Stimulated activated CD4-positive, alpha-beta T cell treated with anti-CD3 and anti-CD28 coated beads, Interleukin-4, amount 100 ng/mL, for 24 hours (primary cell): ENCODE measurements at regions not wholly inside any gene's neighbourhood (a gene's known extent, or its start where the extent isn't known, plus 50 kb on each side); places are given as distances from the start of the nearest gene placed in this dataset.

Experiments
- DNase-seq: peaks from one replicate; pipeline ENCODE4 v3.0.0-alpha.2; 2020

GRCh38 chr1:228979325-228979699 is 244.0 kb downstream of the RHOU start:
- no peak for DNase-seq

DNA sequence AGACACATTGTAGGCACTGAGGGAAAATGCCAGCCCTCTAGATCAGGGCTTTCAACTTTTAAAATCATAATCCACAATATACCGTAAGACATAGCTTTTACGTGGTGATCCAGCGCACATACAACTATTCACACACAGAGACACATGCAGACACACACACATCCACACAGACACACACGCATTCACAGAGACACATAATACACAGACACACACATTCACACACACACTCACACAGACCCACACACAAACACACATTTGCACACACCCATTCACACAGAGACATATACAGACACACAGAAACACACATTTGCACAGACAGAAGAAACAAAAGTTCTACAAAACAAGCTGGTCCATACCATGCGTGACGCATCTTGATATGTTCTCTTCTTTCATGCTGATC is 244.5 kb downstream of the RHOU start:
- DNase-seq = no peak

DNA sequence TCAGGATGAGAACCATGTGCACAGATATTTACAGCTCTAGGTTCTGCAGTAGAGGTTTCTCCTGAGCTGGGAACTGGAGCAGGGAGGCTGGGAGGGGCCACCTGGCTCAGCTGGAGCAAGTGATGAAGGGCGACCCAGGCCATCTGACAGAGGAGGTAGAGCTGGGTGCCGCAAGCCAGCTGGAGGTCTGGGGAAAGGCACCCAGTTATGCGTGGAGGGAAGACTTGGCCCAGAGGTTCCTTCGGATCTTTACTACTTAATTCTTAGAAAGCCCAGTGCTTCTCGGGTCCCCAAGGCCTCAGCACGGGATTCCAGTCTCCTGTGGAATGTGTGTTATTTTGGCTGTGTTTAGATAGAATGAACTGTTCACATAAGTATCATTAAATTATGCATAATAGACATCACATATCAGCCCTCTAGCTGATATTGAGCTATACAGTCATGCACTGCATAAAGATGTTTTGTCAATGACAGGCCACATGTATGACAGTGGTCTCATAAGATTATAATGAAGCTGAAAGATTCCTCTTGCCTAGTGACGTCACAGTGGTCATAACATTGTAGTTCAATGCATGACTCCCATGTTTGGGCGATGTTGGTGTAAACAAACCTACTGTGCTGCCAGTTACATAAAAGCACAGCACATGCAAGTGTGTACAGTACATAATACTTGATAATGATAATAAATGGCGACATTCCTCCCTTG is 245.1 kb downstream of the RHOU start:
- no peak for DNase-seq

GRCh38 chr1:228982637-228983036 is 247.4 kb downstream of the RHOU start:
- DNase-seq = no peak

DNA sequence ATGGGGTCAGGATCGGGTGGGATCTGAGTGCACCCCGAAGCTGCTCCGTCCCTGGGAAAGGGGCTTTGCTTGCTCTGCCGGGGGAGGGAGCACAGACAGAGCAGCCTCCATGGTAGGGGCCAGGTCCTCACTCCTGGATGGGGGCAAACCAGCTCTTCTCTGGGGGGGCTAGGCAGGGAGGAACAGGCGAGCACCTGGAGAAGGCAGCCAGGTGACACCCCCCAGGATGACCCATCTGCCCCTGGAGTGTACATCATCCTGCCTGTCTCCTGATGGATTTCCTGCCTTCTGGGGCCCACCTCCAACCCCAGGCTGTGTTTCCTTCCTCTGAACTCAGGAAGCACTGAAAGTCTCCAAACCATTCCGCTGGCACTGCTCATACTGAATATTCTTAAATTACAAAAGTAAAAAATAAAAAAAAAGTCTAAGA is 248.0 kb downstream of the RHOU start:
- DNase-seq = no peak

DNA sequence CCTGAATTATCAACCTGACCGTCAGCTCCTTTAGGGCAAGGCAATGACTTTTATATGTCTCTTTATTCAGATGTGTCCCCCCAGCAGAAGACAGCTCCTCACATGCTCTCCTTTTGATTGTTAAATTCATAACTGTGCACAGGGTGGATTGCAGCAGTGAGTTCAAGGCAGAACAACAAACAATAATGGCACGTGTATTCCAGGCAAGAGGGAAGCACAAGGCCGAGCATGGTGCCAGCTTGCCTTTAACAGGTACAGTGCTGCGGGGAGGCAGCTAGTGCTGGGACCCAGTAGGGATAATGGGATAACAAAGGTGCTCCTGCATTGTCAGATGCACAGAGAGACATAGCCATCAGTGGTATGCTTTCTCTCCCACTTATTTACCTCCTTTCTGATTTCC is 248.4 kb downstream of the RHOU start:
- DNase-seq = no peak

DNA sequence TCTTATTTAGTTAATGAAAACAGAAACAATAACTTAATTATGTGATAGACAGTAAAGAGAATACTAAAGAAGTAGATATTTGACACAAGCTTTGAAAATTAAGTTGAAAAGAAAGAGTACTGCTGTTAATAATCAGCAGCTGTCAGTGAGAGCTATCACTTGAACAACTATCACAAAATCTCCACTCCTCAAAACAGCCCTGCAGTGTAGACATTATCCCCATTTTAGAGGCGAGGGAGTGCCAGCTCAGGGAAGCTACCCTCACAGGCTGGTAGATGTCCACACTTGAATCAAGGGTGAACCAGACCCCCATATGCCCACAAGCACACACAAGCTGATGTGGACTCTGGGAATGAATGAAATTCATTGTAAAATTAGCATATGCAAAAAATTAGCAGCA is 248.8 kb downstream of the RHOU start:
- no peak for DNase-seq

- DNase-seq = no peak
Observed at GRCh38 chr1:228984646-228985631, 249.7 kb downstream of the RHOU start.

- no peak for DNase-seq
Observed at GRCh38 chr1:228985661-228986060, 250.4 kb downstream of the RHOU start.

DNA sequence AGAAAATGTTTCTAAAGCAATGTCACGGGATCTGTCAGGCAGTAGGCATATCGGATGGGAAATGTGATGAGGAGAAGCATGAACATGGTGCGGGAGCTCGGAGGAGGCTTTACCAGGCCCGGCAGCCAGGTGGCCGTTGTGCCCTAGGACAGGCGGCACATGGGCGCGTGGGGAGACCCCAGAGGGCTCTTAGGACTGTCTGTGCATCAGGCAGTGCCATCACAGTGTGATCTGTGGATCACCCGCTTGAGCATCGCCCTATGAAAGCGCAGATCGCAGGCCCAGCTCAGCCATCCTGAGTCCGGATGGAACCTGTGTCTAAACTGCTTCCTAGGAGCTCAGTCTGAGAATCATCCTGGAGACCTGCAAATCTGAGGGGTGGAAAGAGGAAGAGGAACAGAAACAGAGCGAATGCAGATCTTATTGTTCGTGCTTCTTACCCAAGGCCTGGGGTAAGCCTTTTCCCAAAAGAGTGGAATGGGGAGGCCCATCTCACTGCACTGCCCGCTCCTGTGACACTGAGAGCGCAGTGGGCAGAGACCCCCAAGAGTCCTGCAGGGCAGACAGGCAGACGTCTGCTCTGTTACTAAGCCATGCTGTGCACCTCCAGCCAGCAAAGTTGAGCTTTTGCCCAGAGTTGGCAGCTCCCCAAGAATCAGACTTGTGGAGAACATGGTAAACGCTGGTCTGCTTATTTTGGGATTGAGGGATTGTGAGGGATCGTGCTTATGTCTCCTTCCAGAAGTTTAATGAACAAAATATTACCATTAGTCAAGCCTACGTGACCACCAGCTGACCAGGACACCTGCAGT is 251.0 kb downstream of the RHOU start:
- no peak for DNase-seq

- no peak for DNase-seq
Observed at GRCh38 chr1:228987286-228987685, 252.0 kb downstream of the RHOU start.

DNA sequence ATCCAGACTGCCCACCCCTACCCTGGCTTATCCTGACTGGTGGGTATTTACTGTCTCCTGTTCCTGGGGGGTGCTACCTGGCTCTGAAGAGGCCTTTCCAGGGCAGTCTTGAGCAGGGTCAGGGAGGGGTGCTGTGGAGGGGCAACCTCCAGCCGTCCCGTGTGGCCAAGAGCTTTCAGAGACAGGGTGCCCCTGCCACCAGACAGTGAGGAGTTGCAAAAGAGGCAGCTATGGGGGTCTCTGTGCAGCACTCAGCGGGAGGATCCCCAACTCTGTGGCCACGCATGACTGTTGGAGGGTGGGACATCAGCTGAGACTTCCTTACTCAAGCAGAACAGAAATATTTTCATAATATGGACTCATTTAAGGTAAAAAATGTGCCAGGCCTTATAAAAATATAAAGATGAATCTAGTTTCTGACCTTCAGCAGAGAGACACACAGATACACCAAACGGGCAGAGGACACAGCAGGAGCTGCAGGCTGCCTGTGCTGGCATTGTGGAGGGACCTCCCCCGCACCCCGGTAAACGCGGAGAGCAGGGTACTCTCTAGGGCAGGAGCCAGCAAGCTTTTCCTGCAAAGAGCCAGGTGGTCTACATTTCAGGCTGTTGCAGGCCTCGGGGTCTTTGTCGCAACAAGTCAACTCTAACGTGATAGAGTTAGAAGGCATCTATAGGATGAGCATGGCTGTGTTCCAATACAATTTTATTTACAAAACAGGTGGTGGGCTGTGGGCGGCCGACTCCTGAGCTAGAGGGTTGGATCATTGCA is 252.6 kb downstream of the RHOU start:
- no peak for DNase-seq

DNA sequence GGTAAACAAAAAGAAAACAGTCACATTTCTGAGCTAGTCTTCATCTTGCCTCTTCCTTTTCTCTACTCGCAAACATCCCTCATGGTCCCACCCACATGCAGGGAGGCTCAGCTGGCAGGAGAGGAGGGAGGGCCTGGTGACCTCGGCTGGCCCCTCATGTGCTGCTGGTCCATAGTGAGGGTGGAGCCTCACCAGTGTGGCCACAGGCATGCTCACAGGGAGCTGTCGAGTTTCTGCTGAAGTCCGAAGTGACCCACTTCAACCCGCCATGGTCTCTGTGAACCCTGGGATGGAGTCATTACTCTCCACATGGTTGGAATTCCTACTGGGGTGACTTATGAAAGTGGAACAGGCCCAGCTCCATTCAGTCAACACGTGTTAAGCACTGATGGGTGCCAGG is 253.4 kb downstream of the RHOU start:
- no peak for DNase-seq

DNA sequence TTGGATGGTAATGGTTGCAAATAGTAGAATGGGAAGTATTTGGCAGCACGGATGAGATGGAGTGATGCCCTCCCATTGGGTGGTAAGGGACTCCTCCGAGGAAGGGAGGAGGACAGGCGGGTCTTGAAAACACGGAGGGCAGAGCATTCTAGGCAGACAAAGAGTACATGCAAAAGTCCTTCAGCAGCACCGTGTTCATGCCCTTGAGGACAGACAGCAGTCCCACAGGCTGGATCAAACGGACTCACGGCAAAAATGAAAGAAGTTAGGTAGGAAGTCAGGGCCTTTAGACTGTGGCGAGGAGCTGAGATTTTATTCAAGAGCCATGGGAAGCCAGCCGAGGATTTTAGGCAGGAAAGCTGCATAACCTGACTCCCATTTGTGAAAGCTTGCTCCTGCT is 253.9 kb downstream of the RHOU start:
- DNase-seq = no peak

- no peak for DNase-seq
Observed at GRCh38 chr1:228989676-228989991, 254.4 kb downstream of the RHOU start.

DNA sequence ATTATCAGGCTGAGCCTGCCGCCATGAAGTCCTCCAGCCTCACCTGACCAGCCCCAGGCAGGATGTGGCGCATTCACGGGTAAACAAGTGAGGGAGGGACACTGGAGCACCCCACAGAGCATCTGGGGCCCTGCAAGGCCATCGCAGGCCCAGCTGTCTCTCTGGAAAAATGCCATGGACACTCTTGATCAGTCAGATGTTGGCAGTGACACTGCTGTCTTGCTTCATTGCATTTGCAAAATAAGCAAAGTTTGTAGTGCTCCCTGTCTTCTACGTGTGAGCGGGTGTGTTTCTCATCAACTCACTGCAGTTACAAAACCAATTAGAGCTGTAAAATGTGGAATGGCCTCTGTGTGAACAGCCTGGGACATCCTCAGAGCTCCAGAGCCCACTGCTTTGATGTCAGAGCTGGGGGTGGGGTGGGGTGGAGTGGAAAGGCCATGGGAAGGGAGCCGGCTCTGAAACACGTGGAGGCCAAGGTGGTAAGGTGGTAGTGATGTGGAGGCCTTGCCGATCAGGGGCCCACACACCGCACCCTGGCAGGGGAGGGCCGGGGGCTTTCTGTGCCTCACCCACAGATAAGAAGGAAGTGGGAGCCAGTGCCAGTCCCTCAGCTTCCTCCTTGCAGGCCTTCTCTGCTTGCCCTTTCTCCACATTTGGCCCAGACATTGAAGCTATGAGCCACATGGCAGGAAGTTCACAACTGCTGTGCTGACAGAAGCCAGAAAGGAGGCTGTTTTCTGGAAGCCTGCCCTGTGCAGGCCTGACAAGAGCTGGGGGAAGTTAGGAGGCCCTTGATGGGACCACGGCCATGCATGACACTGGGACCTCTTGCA is 254.9 kb downstream of the RHOU start:
- no peak for DNase-seq

DNA sequence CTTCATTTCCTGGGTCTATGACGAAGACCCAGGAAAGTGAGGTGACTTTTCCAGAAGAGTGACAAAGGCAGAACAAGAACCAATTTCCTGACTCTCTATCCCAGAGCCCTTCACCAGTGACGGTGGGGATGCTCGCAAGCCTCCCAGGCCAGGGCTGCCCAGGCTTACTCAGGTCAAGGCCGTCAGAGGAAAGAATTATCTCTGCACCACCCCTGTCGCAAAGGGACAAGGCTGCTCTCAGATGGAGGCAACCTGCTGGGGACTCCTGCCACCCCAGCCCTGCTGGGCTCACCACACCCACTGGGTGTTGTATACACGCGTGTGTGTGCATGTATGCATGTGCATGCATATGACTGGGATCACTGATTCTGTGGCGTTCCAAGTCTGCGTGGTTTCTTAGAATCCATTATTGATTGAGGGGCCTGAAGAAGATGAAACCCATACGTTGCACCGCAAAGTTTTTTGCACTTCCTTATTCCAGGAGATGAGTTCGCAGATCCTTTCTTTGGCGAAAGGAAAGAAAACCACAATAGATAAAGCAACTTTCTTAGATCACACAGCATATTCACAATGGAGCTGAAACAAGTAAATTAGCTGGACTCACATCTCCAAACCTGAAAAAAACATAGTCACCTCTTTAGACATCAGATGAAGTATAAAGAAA is 255.8 kb downstream of the RHOU start:
- DNase-seq = no peak

DNA sequence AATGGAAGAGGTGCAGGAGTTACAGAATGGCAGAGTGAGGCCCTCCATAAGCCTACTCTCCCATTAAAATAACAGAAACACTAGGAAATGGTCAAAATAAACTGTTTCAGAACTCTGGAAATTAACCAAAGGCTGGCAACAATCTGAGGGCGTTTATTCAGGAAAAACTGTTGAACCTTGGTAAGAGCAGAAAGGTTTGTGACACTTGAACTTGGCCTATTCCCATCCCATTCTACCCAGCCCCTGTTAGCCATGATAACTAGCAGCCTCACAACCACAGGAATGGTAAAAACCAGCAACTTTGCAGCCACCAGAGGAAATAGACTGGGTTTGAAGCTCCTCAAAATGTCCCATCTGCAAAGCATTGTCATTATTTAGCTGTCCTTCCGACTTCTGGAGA is 256.8 kb downstream of the RHOU start:
- no peak for DNase-seq

DNA sequence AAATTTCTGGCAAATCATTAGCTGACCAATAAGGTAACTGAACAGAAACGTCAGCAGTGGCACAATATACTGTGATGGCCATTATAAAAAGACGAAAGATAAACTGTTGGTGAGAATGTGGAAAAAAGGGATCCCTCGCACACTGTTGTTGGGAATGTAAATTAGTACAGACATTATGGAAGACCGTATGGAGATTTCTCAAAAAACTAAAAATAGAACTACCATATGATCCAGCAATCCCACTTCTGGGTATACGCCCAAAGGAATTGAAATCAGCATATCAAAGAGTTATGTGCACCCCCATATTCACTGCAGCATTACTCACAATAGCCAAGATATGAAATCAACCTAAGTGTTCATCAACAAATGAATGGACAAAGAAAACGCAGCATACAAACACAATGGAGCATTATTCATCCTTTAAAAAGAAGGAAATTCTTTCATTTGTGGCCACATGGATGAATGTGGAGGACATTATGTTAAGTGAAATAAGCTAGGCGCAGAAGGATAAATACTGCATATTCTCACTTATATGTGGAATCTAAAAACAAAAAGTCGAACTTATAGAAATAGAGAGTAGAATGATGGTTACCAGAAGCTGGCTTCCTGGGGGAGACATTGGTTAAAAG is 257.7 kb downstream of the RHOU start:
- no peak for DNase-seq

DNA sequence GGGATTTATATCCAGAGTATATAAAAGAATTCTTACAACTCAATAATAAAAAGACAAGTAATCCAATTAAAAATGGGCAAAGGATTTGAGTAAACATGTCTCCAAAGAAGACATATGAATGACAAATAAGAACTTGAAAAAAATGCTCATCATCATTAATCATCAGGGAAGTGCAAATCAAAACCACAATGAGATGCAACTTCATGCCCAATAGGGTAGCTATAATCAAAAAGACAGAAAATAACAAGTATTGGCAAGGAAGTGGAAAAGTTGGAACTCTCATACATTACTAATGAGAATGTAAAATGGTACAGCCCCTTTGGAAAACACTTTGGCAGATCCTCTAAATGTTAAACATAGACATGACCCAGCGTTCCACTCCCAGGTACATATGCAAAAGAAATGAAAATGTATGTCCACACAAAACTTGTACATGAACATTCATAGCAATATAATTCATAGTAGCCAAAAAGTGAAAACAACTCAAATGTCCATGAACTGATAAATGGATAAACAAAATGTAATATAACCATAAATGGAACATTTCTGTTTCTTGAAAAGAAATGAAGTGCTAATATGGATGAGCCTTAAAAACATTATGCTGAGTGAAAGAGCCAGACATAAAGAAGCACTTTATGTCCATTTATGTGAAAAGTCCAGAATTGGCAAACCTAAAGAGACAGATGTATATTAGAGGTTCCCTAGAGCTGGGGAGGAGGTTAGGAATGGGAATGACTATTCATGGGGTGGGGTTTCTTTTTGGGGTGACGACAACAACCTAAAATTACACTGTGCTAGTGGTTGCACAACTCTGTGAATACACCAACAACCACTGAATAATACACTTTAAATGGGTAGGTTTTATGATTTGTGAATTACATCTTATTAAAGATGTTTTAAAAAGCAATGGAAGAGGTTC is 259.7 kb downstream of the RHOU start:
- no peak for DNase-seq
